Fibroblast of lung (primary cell): ENCODE measurements at regions not wholly inside any gene's neighbourhood (a gene's known extent, or its start where the extent isn't known, plus 50 kb on each side); places are given as distances from the start of the nearest gene placed in this dataset.

ENCODE experiments used
- CTCF ChIP-seq, 2 donors: IDR thresholded peaks in 1 of 2; conservative IDR thresholded peaks in 1 of 2; 1 replicate in 1 of 2; 2 replicates in 1 of 2; pipeline ENCODE4 v1.5.1; 2011 to 2012; ENCODE audit warnings: low read length in 2 of 2, control low read depth in 1 of 2, inconsistent platforms in 1 of 2, low read depth in 1 of 2, mild to moderate bottlenecking in 1 of 2
- EZH2 ChIP-seq: IDR thresholded peaks from 2 replicates; pipeline ENCODE4 v1.5.1; 2012; ENCODE audit warnings: low read length, control low read depth, mild to moderate bottlenecking; ENCODE audit errors: missing control alignments

GRCh38 chr6:168895102-168895812 lies 358.4 kb downstream of the THBS2 start:
- TF ChIP-seq CTCF (conservative IDR thresholded peaks at IDR 0.05 in 1 of 2, IDR thresholded peaks at IDR 0.05 in 1 of 2; ENCODE audit: low read depth in 1 of 2, low read length in 2 of 2) (peak; percentile 95 to 99), EZH2 (no peak)
